Esophagus muscularis mucosa (tissue), 3 donors: ENCODE measurements at regions not wholly inside any gene's neighbourhood (a gene's known extent, or its start where the extent isn't known, plus 50 kb on each side); places are given as distances from the start of the nearest gene placed in this dataset.
"Not testable (repeated sequence)": the region's sequence is repeated elsewhere in the genome, so short reads cannot be mapped to it uniquely, and the experiment has no call there.

ENCODE experiments used
- POLR2A ChIP-seq: fragments of 450-650 bp; IDR thresholded peaks from one replicate; pipeline ENCODE4 v1.6.1; 2017; ENCODE audit warnings: antibody characterized with exemption, moderate library complexity, mild to moderate bottlenecking, low read depth
- TF ChIP-seq, protein P1 (sequence below), 3 experiments: fragments of 200-600 bp in 2 of 3; fragments of 450-650 bp in 1 of 3; sonication (generic) in 2 of 3; IDR thresholded peaks; one replicate each; pipeline ENCODE4 v1.5.1; 2017 to 2019; ENCODE audit warnings: antibody characterized with exemption in 3 of 3, mild to moderate bottlenecking in 2 of 3, moderate library complexity in 1 of 3

GRCh38 chrX:63169416-63169815 is 181.7 kb downstream of the SPIN4 start:
- TF ChIP-seq, protein P1, sequence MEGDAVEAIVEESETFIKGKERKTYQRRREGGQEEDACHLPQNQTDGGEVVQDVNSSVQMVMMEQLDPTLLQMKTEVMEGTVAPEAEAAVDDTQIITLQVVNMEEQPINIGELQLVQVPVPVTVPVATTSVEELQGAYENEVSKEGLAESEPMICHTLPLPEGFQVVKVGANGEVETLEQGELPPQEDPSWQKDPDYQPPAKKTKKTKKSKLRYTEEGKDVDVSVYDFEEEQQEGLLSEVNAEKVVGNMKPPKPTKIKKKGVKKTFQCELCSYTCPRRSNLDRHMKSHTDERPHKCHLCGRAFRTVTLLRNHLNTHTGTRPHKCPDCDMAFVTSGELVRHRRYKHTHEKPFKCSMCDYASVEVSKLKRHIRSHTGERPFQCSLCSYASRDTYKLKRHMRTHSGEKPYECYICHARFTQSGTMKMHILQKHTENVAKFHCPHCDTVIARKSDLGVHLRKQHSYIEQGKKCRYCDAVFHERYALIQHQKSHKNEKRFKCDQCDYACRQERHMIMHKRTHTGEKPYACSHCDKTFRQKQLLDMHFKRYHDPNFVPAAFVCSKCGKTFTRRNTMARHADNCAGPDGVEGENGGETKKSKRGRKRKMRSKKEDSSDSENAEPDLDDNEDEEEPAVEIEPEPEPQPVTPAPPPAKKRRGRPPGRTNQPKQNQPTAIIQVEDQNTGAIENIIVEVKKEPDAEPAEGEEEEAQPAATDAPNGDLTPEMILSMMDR (IDR thresholded peaks at IDR 0.05), result not testable (repeated sequence)
- not testable (repeated sequence) for TF ChIP-seq POLR2A
